Panc1 (cell line): ENCODE measurements at regions not wholly inside any gene's neighbourhood (a gene's known extent, or its start where the extent isn't known, plus 50 kb on each side); places are given as distances from the start of the nearest gene placed in this dataset.

Source experiments
- ATAC-seq: fragments of 200-7000 bp; cut with Tn5 transposase; 2 replicates; pipeline ENCODE4 v1.9.1; 2020; ENCODE audit warnings: mild to moderate bottlenecking, moderate library complexity
- BruUV-seq: library from RNA; stranded (reverse); fragments of 400-500 nt; replicated peaks from 2 replicates; lab custom pipeline; 2021; lab: Mats Ljungman, UMichigan
- CTCF ChIA-PET: fragments of 300-600 bp; sonication (Branson Sonifier 250); formaldehyde crosslinking; loops from one replicate; lab custom pipeline; 2022; ENCODE audit warnings: antibody characterized with exemption; lab: Charles Lee
- POLR2A ChIA-PET: fragments of 300-600 bp; sonication (Branson Sonifier 250); formaldehyde crosslinking; loops from one replicate; lab custom pipeline; 2022; ENCODE audit warnings: antibody characterized with exemption; lab: Charles Lee
- DNase-seq: peaks from one replicate; pipeline ENCODE4 v3.0.0-alpha.2; 2010; ENCODE audit warnings: low read depth, low spot score
- H3K27ac ChIP-seq: 2 replicates; pipeline ENCODE4 v1.5.1; 2011; ENCODE audit warnings: mild to moderate bottlenecking, low read length, inconsistent platforms
- H3K27me3 ChIP-seq: fragments of 200-500 bp; sonication (Bioruptor generic); 2 replicates; pipeline ENCODE4 v1.6.0; 2014; ENCODE audit warnings: low read length, inconsistent platforms; ENCODE audit not compliant: control insufficient read depth, insufficient read depth
- H3K36me3 ChIP-seq: fragments of 200-500 bp; sonication (Bioruptor generic); 2 replicates; pipeline ENCODE4 v1.5.1; 2014; ENCODE audit warnings: inconsistent platforms, mild to moderate bottlenecking, low read length, moderate library complexity; ENCODE audit not compliant: control insufficient read depth, insufficient read depth
- H3K4me1 ChIP-seq: 2 replicates; pipeline ENCODE4 v1.5.1; 2011; ENCODE audit warnings: inconsistent platforms, mild to moderate bottlenecking, low read length, moderate library complexity; ENCODE audit not compliant: control insufficient read depth, insufficient read depth
- H3K4me3 ChIP-seq, 2 experiments: 2 replicates each; pipeline ENCODE4 v1.5.1; 2011 to 2012; ENCODE audit warnings: low read depth in 2 of 2, low read length in 2 of 2, mild to moderate bottlenecking in 2 of 2, inconsistent platforms in 1 of 2, moderate library complexity in 1 of 2
- H3K9me3 ChIP-seq: fragments of 200-500 bp; sonication (Bioruptor generic); 2 replicates; pipeline ENCODE4 v1.5.1; 2014; ENCODE audit warnings: low read depth, mild to moderate bottlenecking, inconsistent platforms, low read length, moderate library complexity; ENCODE audit not compliant: control insufficient read depth, insufficient read depth
- CTCF ChIP-seq: fragments of 450-650 bp; IDR thresholded peaks from 2 replicates; pipeline ENCODE4 v1.5.1; 2017; ENCODE audit warnings: mild to moderate bottlenecking
- POLR2AphosphoS5 ChIP-seq: IDR thresholded peaks from 2 replicates; pipeline ENCODE4 v1.6.1; 2012; ENCODE audit warnings: mild to moderate bottlenecking, low read depth, low read length, moderate library complexity
- REST ChIP-seq, 2 experiments: IDR thresholded peaks; 2 replicates each; pipeline ENCODE4 v1.6.1; 2011 to 2012; ENCODE audit warnings: low read depth in 2 of 2, control low read depth in 1 of 2, low read length in 1 of 2, mild to moderate bottlenecking in 1 of 2, moderate library complexity in 1 of 2; ENCODE audit not compliant: insufficient read depth in 1 of 2
- SIN3A ChIP-seq: IDR thresholded peaks from 2 replicates; pipeline ENCODE4 v1.6.1; 2012; ENCODE audit warnings: low read depth, mild to moderate bottlenecking, low read length, moderate library complexity, borderline replicate concordance; ENCODE audit not compliant: insufficient read depth
- TCF7L2 ChIP-seq: IDR thresholded peaks from 2 replicates; pipeline ENCODE4 v1.6.1; 2011; ENCODE audit warnings: mild to moderate bottlenecking, low read depth, low read length, inconsistent platforms
- in situ Hi-C: cut with HindIII; loops from 2 replicates; pipeline ENCODE4 v1.10.0; 2016; ENCODE audit warnings: low sequenced_read_pairs, low pct_unique_long_range_greater_than_20kb
- intact Hi-C: fragments of 100-400 bp; cut with micrococcal nuclease; formaldehyde crosslinking; loops from one replicate; pipeline ENCODE4 v1.10.0; 2022; ENCODE audit not compliant: unreplicated experiment

- Histone ChIP-seq H3K4me1 (no peaks in the 10 kb centered on the region), H3K27me3 (no peaks in the 10 kb centered on the region), H3K27ac (no peak overlapping the region), H3K36me3 (no peaks in the 10 kb centered on the region), H3K4me3 (no peak overlapping the region), H3K9me3 (no peaks in the 10 kb centered on the region)
- CTCF ChIA-PET = no interaction called here
- DNase-seq (no peak), ATAC-seq (no peak)
- no TSS peak for BruUV-seq
- in situ Hi-C loops = no loop called here
- intact Hi-C loops = no loop called here
- POLR2A ChIA-PET = no interaction called here
- TF ChIP-seq POLR2AphosphoS5 (no peak), REST (IDR thresholded peaks at IDR 0.05; ENCODE audit: insufficient read depth in 1 of 2, low read depth in 2 of 2, low read length in 1 of 2) (no peak), SIN3A (no peak), TCF7L2 (no peak), CTCF (no peak)
These were observed 250.2 kb upstream of the SLITRK1 start for GRCh38 chr13:84132491-84132890.

- ATAC-seq = no peak
- in situ Hi-C loops = no loop called here
- intact Hi-C loops = no loop called here
- H3K9me3 ChIP-seq = no peaks in the 10 kb centered on the region
- H3K36me3 ChIP-seq = no peaks in the 10 kb centered on the region
- no peaks in the 10 kb centered on the region for H3K4me1 ChIP-seq
- ChIA-PET POLR2A (no interaction called here), CTCF (no interaction called here)
- no TSS peak for BruUV-seq
- DNase-seq = no peak
- TF ChIP-seq POLR2AphosphoS5 = no peak
- no peak for TF ChIP-seq REST (IDR thresholded peaks at IDR 0.05; ENCODE audit: insufficient read depth in 1 of 2, low read depth in 2 of 2, low read length in 1 of 2)
- TF ChIP-seq CTCF = no peak
- TF ChIP-seq TCF7L2 = no peak
- TF ChIP-seq SIN3A = no peak
- no peak overlapping the region for H3K27ac ChIP-seq
- no peak overlapping the region for H3K4me3 ChIP-seq
- no peaks in the 10 kb centered on the region for H3K27me3 ChIP-seq
These were observed 249.0 kb upstream of the SLITRK1 start for GRCh38 chr13:84131249-84131648.
